Loucy (cell line): ENCODE measurements at regions not wholly inside any gene's neighbourhood (a gene's known extent, or its start where the extent isn't known, plus 50 kb on each side); places are given as distances from the start of the nearest gene placed in this dataset.

ENCODE experiments used
- H2AFZ ChIP-seq: fragments of 200-600 bp; sonication (generic); 2 replicates; pipeline ENCODE4 v1.6.0; 2016; ENCODE audit warnings: antibody characterized with exemption, mild to moderate bottlenecking, low read length, moderate library complexity
- H3F3A ChIP-seq: fragments of 200-600 bp; 2 replicates; pipeline ENCODE4 v1.6.0; 2016; ENCODE audit warnings: antibody characterized with exemption, low read depth, mild to moderate bottlenecking
- H3K27me3 ChIP-seq: fragments of 200-600 bp; sonication (generic); 2 replicates; pipeline ENCODE4 v1.6.1; 2014; ENCODE audit warnings: low read length, mild to moderate bottlenecking; ENCODE audit not compliant: insufficient read depth, poor library complexity, severe bottlenecking
- H3K36me3 ChIP-seq: fragments of 200-600 bp; sonication (generic); 2 replicates; pipeline ENCODE4 v1.6.1; 2016; ENCODE audit warnings: low read length; ENCODE audit not compliant: insufficient read depth
- H3K4me1 ChIP-seq: fragments of 200-600 bp; sonication (generic); 2 replicates; pipeline ENCODE4 v1.5.1; 2014; ENCODE audit warnings: low read length, mild to moderate bottlenecking; ENCODE audit not compliant: insufficient read depth, poor library complexity, severe bottlenecking
- H3K4me2 ChIP-seq: fragments of 200-600 bp; sonication (generic); 2 replicates; pipeline ENCODE4 v1.6.0; 2014; ENCODE audit warnings: antibody characterized with exemption, low read length, low read depth, mild to moderate bottlenecking; ENCODE audit not compliant: poor library complexity, severe bottlenecking
- H3K4me3 ChIP-seq: fragments of 200-600 bp; sonication (generic); 2 replicates; pipeline ENCODE4 v1.5.1; 2014; ENCODE audit warnings: low read length, mild to moderate bottlenecking, mixed read lengths; ENCODE audit not compliant: poor library complexity, severe bottlenecking
- H3K79me2 ChIP-seq: fragments of 200-600 bp; sonication (generic); 2 replicates; pipeline ENCODE4 v1.6.1; 2014; ENCODE audit warnings: low read length; ENCODE audit not compliant: insufficient read depth
- H3K9ac ChIP-seq: fragments of 200-600 bp; sonication (generic); 2 replicates; pipeline ENCODE4 v1.6.0; 2014; ENCODE audit warnings: mild to moderate bottlenecking, low read depth, low read length, moderate library complexity; ENCODE audit not compliant: poor library complexity, severe bottlenecking
- H3K9me2 ChIP-seq: fragments of 200-600 bp; sonication (generic); replicated peaks from 2 replicates; pipeline ENCODE4 v1.6.1; 2016; ENCODE audit warnings: low read depth, low read length, mixed read lengths
- H3K9me3 ChIP-seq: fragments of 200-600 bp; sonication (generic); 2 replicates; pipeline ENCODE4 v1.6.1; 2014; ENCODE audit warnings: mild to moderate bottlenecking, antibody characterized with exemption, low read length, low read depth; ENCODE audit not compliant: insufficient read depth
- H4K20me1 ChIP-seq: fragments of 200-600 bp; sonication (generic); 2 replicates; pipeline ENCODE4 v1.6.0; 2014; ENCODE audit warnings: antibody characterized with exemption, low read length, mild to moderate bottlenecking; ENCODE audit not compliant: insufficient read depth, poor library complexity, severe bottlenecking
- EZH2phosphoT487 ChIP-seq: fragments of 200-600 bp; IDR thresholded peaks from 2 replicates; pipeline ENCODE4 v1.6.1; 2018; ENCODE audit warnings: antibody characterized with exemption, mild to moderate bottlenecking, moderate library complexity, borderline replicate concordance
- TF ChIP-seq, protein P1 (sequence below): fragments of 200-600 bp; sonication (generic); conservative IDR thresholded peaks from 2 replicates; pipeline ENCODE4 v1.5.1; 2014; ENCODE audit warnings: mild to moderate bottlenecking, antibody characterized with exemption, low read length

DNA sequence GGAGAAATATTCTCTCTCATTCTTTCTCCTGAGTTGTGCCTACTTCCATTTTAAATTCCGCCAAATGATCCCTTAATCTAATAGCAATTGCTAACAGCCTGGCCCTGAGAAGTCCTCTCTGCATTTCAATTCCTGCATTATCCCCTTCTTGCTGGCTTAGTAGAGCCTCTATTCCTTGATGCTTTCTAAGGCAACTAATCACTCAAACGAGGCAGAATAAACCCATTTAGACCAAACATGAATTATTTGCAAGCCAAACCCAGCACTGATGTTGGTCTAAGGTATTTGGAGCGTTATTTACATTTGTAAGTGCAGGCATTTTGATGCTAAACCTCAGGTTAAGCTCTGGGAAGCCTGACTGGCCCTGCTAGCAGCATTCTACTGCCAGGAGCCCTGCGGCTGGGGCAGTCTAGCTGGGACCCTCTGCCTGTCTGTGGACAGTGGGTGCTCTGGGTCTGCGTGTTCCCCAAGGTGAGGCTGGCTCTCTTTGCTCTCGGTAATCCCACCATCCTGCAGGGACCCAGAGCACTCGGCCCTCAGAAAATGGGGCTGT lies 173.1 kb upstream of the HS6ST1 start:
- peak overlapping the region; percentile 83 for H3K9ac ChIP-seq
- TF ChIP-seq, protein P1, sequence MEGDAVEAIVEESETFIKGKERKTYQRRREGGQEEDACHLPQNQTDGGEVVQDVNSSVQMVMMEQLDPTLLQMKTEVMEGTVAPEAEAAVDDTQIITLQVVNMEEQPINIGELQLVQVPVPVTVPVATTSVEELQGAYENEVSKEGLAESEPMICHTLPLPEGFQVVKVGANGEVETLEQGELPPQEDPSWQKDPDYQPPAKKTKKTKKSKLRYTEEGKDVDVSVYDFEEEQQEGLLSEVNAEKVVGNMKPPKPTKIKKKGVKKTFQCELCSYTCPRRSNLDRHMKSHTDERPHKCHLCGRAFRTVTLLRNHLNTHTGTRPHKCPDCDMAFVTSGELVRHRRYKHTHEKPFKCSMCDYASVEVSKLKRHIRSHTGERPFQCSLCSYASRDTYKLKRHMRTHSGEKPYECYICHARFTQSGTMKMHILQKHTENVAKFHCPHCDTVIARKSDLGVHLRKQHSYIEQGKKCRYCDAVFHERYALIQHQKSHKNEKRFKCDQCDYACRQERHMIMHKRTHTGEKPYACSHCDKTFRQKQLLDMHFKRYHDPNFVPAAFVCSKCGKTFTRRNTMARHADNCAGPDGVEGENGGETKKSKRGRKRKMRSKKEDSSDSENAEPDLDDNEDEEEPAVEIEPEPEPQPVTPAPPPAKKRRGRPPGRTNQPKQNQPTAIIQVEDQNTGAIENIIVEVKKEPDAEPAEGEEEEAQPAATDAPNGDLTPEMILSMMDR: no peak
- TF ChIP-seq EZH2phosphoT487: no peak
- H3K4me3 ChIP-seq: peak overlapping the region; percentile 74
- H2AFZ ChIP-seq: no peak overlapping the region
- no peaks in the 10 kb centered on the region for H3K27me3 ChIP-seq
- H3K36me3 ChIP-seq: no peaks in the 10 kb centered on the region
- peaks cover 57% of the 10 kb centered on the region for H3K79me2 ChIP-seq
- peaks cover 84% of the 10 kb centered on the region for H3K4me1 ChIP-seq
- peak overlapping the region; percentile 92 for H3K4me2 ChIP-seq
- H4K20me1 ChIP-seq: no peaks in the 10 kb centered on the region
- H3K9me3 ChIP-seq: no peaks in the 10 kb centered on the region
- H3K9me2 ChIP-seq: no peaks in the 10 kb centered on the region
- peaks cover 18% of the 10 kb centered on the region; the same call in 1 of the 2 replicates for H3F3A ChIP-seq

DNA sequence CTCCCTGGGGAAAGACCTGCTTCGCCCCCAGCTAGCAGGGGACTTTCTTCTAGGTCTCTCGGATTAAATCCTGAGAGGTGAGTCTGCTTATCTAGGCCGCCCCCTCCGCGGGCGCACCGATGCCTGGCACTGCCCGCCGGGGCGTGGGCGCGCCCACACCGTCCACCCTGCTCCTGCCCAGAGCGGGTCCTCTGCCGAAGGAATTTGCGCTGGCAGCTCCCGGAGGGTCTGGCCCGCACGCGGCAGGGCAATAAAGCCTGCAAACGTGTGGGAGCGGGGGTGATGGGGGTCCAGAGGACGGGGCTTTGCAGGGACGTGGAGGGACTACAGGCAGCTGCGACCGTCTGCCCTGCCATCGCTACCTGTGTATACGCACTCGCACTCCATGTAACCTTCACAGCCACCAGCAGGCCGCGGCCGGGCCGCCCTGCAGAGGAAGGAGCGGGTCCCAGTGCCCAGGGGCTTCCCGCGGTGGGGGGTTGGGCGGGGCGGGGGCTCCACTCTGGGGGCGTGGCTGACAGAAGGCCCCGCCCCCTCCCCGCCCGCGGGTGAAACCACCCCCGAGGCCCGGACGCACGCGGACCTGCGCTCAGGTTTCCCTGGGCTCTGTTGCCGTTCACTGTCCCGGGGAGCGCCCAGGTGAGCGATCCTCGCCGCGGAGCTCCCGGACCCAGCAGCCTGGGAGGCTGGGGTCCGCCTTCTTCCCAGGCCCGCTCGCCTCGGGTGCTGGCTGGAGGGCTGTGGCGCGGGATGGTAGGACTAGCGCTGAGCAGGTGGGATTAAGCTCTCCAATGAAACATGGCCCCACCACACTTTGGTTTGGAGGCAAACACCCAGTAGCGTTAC lies 174.5 kb upstream of the HS6ST1 start:
- Histone ChIP-seq H3K36me3 (no peaks in the 10 kb centered on the region), H3K9me2 (no peaks in the 10 kb centered on the region), H3K9me3 (no peaks in the 10 kb centered on the region), H3K79me2 (peaks cover 43% of the 10 kb centered on the region), H3K9ac (peak overlapping the region; percentile 83), H2AFZ (no peak overlapping the region), H3K4me2 (no peak overlapping the region), H4K20me1 (no peaks in the 10 kb centered on the region), H3F3A (peaks cover 18% of the 10 kb centered on the region; the same call in 1 of the 2 replicates), H3K4me3 (no peak overlapping the region), H3K4me1 (peaks cover 73% of the 10 kb centered on the region), H3K27me3 (no peaks in the 10 kb centered on the region)
- TF ChIP-seq EZH2phosphoT487: no peak
- TF ChIP-seq, protein P1: no peak

DNA sequence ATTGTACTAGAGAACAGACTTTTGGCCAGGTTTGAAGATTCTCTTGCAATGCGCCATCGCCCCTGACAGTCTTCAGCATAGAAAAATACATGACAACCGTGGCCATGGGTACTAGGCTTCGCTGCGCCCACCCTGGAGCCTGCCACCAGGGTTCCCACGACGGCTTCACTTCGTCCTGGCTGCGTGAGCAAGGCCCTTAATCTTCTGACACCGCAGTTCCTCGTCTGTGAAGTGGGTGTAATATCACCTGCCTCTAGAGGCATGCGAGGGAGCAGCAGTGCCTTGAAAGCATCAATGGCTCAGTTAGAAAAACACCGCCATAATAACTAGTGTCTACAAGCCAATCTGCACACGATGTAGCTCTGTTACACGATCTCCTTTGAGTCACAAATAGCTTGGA lies 175.2 kb upstream of the HS6ST1 start:
- peaks cover 18% of the 10 kb centered on the region; the same call in 1 of the 2 replicates for H3F3A ChIP-seq
- H3K9ac ChIP-seq: no peak overlapping the region
- H4K20me1 ChIP-seq: no peaks in the 10 kb centered on the region
- H3K9me3 ChIP-seq: no peaks in the 10 kb centered on the region
- peaks cover 36% of the 10 kb centered on the region for H3K79me2 ChIP-seq
- no peaks in the 10 kb centered on the region for H3K36me3 ChIP-seq
- H3K27me3 ChIP-seq: no peaks in the 10 kb centered on the region
- H3K4me1 ChIP-seq: peaks cover 70% of the 10 kb centered on the region
- no peak overlapping the region for H2AFZ ChIP-seq
- TF ChIP-seq, protein P1: no peak
- no peak for TF ChIP-seq EZH2phosphoT487
- H3K4me2 ChIP-seq: no peak overlapping the region
- no peak overlapping the region for H3K4me3 ChIP-seq
- H3K9me2 ChIP-seq: no peaks in the 10 kb centered on the region
